OCI-LY7 (cell line): ENCODE measurements at regions not wholly inside any gene's neighbourhood (a gene's known extent, or its start where the extent isn't known, plus 50 kb on each side); places are given as distances from the start of the nearest gene placed in this dataset.

Experiments
- BruUV-seq: library from RNA; stranded (reverse); fragments of 400-500 nt; replicated peaks from 2 replicates; lab custom pipeline; 2021; lab: Mats Ljungman, UMichigan
- CTCF ChIA-PET: fragments of 300-600 bp; sonication (Branson Sonifier 250); formaldehyde crosslinking; loops from one replicate; lab custom pipeline; 2022; ENCODE audit warnings: antibody characterized with exemption; ENCODE audit not compliant: unreplicated experiment; lab: Charles Lee
- POLR2A ChIA-PET: fragments of 300-600 bp; sonication (Branson Sonifier 250); formaldehyde crosslinking; loops from one replicate; lab custom pipeline; 2022; ENCODE audit warnings: antibody characterized with exemption; lab: Charles Lee
- DNase-seq: peaks from one replicate; pipeline ENCODE4 v3.0.0-alpha.2; 2015; ENCODE audit warnings: low spot score
- H2AFZ ChIP-seq: fragments of 200-600 bp; sonication (generic), shearing (Covaris generic); 2 replicates; pipeline ENCODE4 v1.6.1; 2014; ENCODE audit warnings: mild to moderate bottlenecking, antibody characterized with exemption, low read length, moderate library complexity
- H3K27ac ChIP-seq: fragments of 200-600 bp; sonication (generic); 2 replicates; pipeline ENCODE4 v1.5.1; 2014; ENCODE audit warnings: mixed run types, low read depth, mild to moderate bottlenecking, moderate library complexity, low read length, inconsistent platforms; ENCODE audit not compliant: poor library complexity, severe bottlenecking
- H3K36me3 ChIP-seq: fragments of 200-600 bp; sonication (generic); 2 replicates; pipeline ENCODE4 v1.6.1; 2014; ENCODE audit warnings: mild to moderate bottlenecking, antibody characterized with exemption, low read length, moderate library complexity, mixed read lengths; ENCODE audit not compliant: insufficient read depth
- H3K4me1 ChIP-seq: fragments of 200-600 bp; sonication (generic); 2 replicates; pipeline ENCODE4 v1.5.1; 2014; ENCODE audit warnings: mild to moderate bottlenecking, low read length; ENCODE audit not compliant: insufficient read depth, poor library complexity, severe bottlenecking
- H3K4me2 ChIP-seq: fragments of 200-600 bp; sonication (generic); 2 replicates; pipeline ENCODE4 v1.6.1; 2014; ENCODE audit warnings: mild to moderate bottlenecking, low read length
- H3K4me3 ChIP-seq: fragments of 200-600 bp; sonication (generic); 2 replicates; pipeline ENCODE4 v1.5.1; 2014; ENCODE audit warnings: mild to moderate bottlenecking, low read depth, low read length; ENCODE audit not compliant: poor library complexity, severe bottlenecking
- H3K79me2 ChIP-seq: fragments of 200-600 bp; sonication (generic); 2 replicates; pipeline ENCODE4 v1.6.1; 2016; ENCODE audit warnings: low read depth, mild to moderate bottlenecking, low read length, moderate library complexity, mixed read lengths; ENCODE audit not compliant: insufficient read depth
- H3K9me2 ChIP-seq: fragments of 200-600 bp; sonication (generic); 2 replicates; pipeline ENCODE4 v1.6.1; 2016; ENCODE audit warnings: mild to moderate bottlenecking, low read length, mixed read lengths; ENCODE audit not compliant: insufficient read depth
- H3K9me3 ChIP-seq: fragments of 200-600 bp; sonication (generic); 2 replicates; pipeline ENCODE4 v1.6.1; 2014; ENCODE audit warnings: mild to moderate bottlenecking, mixed run types, low read length, mixed read lengths
- H4K20me1 ChIP-seq: fragments of 200-600 bp; sonication (generic); 2 replicates; pipeline ENCODE4 v1.6.1; 2014; ENCODE audit warnings: mild to moderate bottlenecking, antibody characterized with exemption, low read length, moderate library complexity, mixed read lengths; ENCODE audit not compliant: insufficient read depth
- CTCF ChIP-seq: fragments of 200-600 bp; sonication (generic); conservative IDR thresholded peaks from 2 replicates; pipeline ENCODE4 v1.5.1; 2014; ENCODE audit warnings: mild to moderate bottlenecking, antibody characterized with exemption, low read length, moderate library complexity, mixed read lengths
- EZH2phosphoT487 ChIP-seq: fragments of 200-600 bp; sonication (generic); IDR thresholded peaks from 2 replicates; pipeline ENCODE4 v1.6.1; 2018; ENCODE audit warnings: low read depth, borderline replicate concordance, mild to moderate bottlenecking, mixed run types, antibody characterized with exemption, low read length, moderate library complexity, mixed read lengths
- intact Hi-C: fragments of 100-400 bp; cut with micrococcal nuclease; formaldehyde crosslinking; loops from one replicate; pipeline ENCODE4 v1.10.0; 2022; ENCODE audit not compliant: unreplicated experiment

GRCh38 chr9:116042321-116042720, 111.3 kb upstream of the PAPPA start:
- ChIA-PET CTCF (no interaction called here), POLR2A (no interaction called here)
- intact Hi-C loops, result no loop called here
- no peak for TF ChIP-seq EZH2phosphoT487
- TF ChIP-seq CTCF, result no peak
- Histone ChIP-seq H3K4me1 (no peaks in the 10 kb centered on the region), H4K20me1 (no peaks in the 10 kb centered on the region), H3K9me2 (no peaks in the 10 kb centered on the region), H3K9me3 (no peaks in the 10 kb centered on the region), H3K4me3 (no peak overlapping the region), H3K36me3 (no peaks in the 10 kb centered on the region), H3K4me2 (no peak overlapping the region), H3K79me2 (no peaks in the 10 kb centered on the region), H2AFZ (no peak overlapping the region), H3K27ac (no peak overlapping the region)
- BruUV-seq, result no TSS peak
- no peak for DNase-seq

GRCh38 chr9:116045083-116045482, 108.5 kb upstream of the PAPPA start:
- DNase-seq, result no peak

More at GRCh38 chr9:116045083-116045482, 108.5 kb upstream of the PAPPA start:
- TF ChIP-seq EZH2phosphoT487 (no peak), CTCF (no peak)
- Histone ChIP-seq H2AFZ (no peak overlapping the region), H3K36me3 (no peaks in the 10 kb centered on the region), H3K4me3 (no peak overlapping the region), H3K4me2 (no peak overlapping the region), H3K27ac (no peak overlapping the region), H3K4me1 (no peaks in the 10 kb centered on the region), H4K20me1 (no peaks in the 10 kb centered on the region), H3K79me2 (no peaks in the 10 kb centered on the region), H3K9me2 (no peaks in the 10 kb centered on the region), H3K9me3 (no peaks in the 10 kb centered on the region)
- no TSS peak for BruUV-seq
- POLR2A ChIA-PET, result interaction anchor here (0.6 kb wide), 1 partner anchor 23 kb away, joined by 3 read pairs; no protein-coding TSS in a partner anchor
- intact Hi-C loops, result no loop called here
- CTCF ChIA-PET, result no interaction called here
